Muscle of leg (tissue), 3 donors: ENCODE measurements at regions not wholly inside any gene's neighbourhood (a gene's known extent, or its start where the extent isn't known, plus 50 kb on each side); places are given as distances from the start of the nearest gene placed in this dataset.
A peak's percentile ranks its signal among the peaks of the same experiment; 100 is the strongest.

ENCODE experiments used
- DNase-seq: peaks from one replicate; pipeline ENCODE4 v3.0.0; 2013
- H3K27ac ChIP-seq: one replicate; pipeline ENCODE4 v1.5.1; 2013; ENCODE audit warnings: mild to moderate bottlenecking, low read length, control low read depth
- H3K27me3 ChIP-seq: one replicate; pipeline ENCODE4 v1.6.1; 2013; ENCODE audit warnings: low read length; ENCODE audit not compliant: control insufficient read depth, insufficient read depth
- H3K36me3 ChIP-seq: one replicate; pipeline ENCODE4 v1.6.1; 2013; ENCODE audit warnings: low read length; ENCODE audit not compliant: control insufficient read depth, insufficient read depth
- H3K4me1 ChIP-seq: one replicate; pipeline ENCODE4 v1.6.1; 2013; ENCODE audit warnings: low read length; ENCODE audit not compliant: control insufficient read depth, insufficient read depth
- H3K4me3 ChIP-seq: one replicate; pipeline ENCODE4 v1.5.1; 2013; ENCODE audit warnings: low read length, control low read depth
- H3K9me3 ChIP-seq: replicated peaks from 2 replicates; pipeline ENCODE4 v1.6.1; 2013; ENCODE audit warnings: low read depth, low read length; ENCODE audit not compliant: control insufficient read depth
- WGBS: methylation state at CpG from one replicate; pipeline ENCODE4 v1.1.5; 2013; ENCODE audit warnings: missing lambda C conversion rate; ENCODE audit not compliant: insufficient coverage; 5-methylcytosine and 5-hydroxymethylcytosine counted together

DNA sequence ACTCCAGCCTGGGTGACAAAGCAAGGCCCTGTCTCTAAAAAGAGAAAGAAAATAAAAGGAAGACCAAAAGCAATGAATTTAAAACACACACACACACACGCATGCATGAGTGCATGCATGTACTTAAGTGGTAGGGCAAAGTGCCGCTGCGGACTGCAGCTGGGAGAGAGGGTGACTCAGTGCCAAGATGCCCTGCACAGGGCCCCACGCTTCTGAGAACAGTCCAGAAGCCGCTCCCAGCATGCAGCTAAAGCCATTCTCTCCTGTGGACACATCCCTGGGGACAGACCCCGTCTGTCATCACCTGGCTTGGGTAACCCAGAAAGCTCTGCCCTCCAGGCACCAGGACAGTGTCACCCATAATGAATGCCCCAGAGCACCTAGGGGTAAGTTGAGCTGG is 61.0 kb upstream of the MYL10 start:
- no peak overlapping the region for H3K4me3 ChIP-seq
- H3K4me1 ChIP-seq, result peaks cover 20% of the 10 kb centered on the region
- 71% methylated on average over 6 of the region's 6 CpGs for WGBS
- no peaks in the 10 kb centered on the region for H3K36me3 ChIP-seq
- H3K27ac ChIP-seq, result no peak overlapping the region
- DNase-seq, result peak; percentile 36
- H3K27me3 ChIP-seq, result peaks cover 2% of the 10 kb centered on the region
- no peaks in the 10 kb centered on the region for H3K9me3 ChIP-seq

GRCh38 chr7:101691822-101692384 is 62.8 kb upstream of the MYL10 start:
- peaks cover 20% of the 10 kb centered on the region for H3K4me1 ChIP-seq
- H3K27ac ChIP-seq, result no peak overlapping the region
- H3K36me3 ChIP-seq, result no peaks in the 10 kb centered on the region
- DNase-seq, result no peak
- no peak overlapping the region for H3K4me3 ChIP-seq
- 38% methylated on average over 9 of the region's 12 CpGs for WGBS
- no peaks in the 10 kb centered on the region for H3K9me3 ChIP-seq
- H3K27me3 ChIP-seq, result peaks cover 2% of the 10 kb centered on the region

GRCh38 chr7:101693498-101694091 is 64.5 kb upstream of the MYL10 start:
- DNase-seq, result no peak
- Histone ChIP-seq H3K4me3 (no peak overlapping the region), H3K27ac (no peak overlapping the region), H3K4me1 (peaks cover 14% of the 10 kb centered on the region), H3K36me3 (no peaks in the 10 kb centered on the region), H3K27me3 (no peaks in the 10 kb centered on the region), H3K9me3 (no peaks in the 10 kb centered on the region)
- 75% methylated on average over 11 of the region's 14 CpGs for WGBS

DNA sequence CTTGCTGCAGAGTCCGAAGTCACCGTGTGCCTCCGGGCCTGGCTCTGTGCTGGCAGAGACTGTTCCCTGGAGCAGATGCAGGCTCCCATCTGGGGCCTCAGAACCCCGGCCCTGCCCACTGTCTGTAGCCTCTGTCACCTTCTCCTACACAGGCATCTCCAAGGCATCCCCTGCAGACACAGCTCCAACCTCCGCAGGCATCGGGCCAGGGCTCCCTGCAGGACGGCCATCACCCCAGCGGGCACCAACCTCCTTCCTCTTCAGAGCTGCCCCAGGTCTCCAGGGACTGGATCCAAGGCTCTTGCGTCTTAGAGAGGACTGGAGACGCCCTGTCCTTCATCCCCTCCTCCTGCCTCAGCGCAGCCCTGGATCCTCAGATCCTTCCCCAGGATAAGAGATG is 69.9 kb upstream of the MYL10 start:
- H3K27ac ChIP-seq, result no peak overlapping the region
- peaks cover 29% of the 10 kb centered on the region for H3K27me3 ChIP-seq
- H3K4me1 ChIP-seq, result no peaks in the 10 kb centered on the region
- no peak for DNase-seq
- H3K4me3 ChIP-seq, result no peak overlapping the region
- no peaks in the 10 kb centered on the region for H3K36me3 ChIP-seq
- H3K9me3 ChIP-seq, result no peaks in the 10 kb centered on the region
- 69% methylated on average over 4 of the region's 11 CpGs for WGBS

DNA sequence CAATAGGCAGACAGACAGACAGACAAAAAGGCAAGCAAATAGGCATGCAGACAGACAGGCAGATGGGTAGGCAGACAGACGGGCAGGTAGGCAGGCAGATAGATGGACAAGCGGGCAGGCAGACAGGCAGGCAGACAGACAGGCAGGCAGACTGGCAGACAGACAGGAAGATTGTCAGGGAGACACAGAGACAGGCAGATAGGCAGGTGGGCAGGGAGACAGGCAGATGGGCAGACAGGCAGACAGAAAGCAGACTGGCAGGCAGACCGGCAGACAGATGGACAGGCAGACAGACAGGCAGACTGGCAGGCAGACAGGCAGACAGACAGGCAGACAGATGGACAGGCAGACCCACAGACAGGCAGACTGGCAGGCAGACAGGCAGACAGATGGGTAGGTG is 70.3 kb upstream of the MYL10 start:
- Histone ChIP-seq H3K4me3 (no peak overlapping the region), H3K9me3 (no peaks in the 10 kb centered on the region), H3K27ac (no peak overlapping the region), H3K27me3 (peaks cover 29% of the 10 kb centered on the region), H3K4me1 (no peaks in the 10 kb centered on the region), H3K36me3 (no peaks in the 10 kb centered on the region)
- no peak for DNase-seq
- WGBS, result 72% methylated on average over 3 of the region's 3 CpGs

DNA sequence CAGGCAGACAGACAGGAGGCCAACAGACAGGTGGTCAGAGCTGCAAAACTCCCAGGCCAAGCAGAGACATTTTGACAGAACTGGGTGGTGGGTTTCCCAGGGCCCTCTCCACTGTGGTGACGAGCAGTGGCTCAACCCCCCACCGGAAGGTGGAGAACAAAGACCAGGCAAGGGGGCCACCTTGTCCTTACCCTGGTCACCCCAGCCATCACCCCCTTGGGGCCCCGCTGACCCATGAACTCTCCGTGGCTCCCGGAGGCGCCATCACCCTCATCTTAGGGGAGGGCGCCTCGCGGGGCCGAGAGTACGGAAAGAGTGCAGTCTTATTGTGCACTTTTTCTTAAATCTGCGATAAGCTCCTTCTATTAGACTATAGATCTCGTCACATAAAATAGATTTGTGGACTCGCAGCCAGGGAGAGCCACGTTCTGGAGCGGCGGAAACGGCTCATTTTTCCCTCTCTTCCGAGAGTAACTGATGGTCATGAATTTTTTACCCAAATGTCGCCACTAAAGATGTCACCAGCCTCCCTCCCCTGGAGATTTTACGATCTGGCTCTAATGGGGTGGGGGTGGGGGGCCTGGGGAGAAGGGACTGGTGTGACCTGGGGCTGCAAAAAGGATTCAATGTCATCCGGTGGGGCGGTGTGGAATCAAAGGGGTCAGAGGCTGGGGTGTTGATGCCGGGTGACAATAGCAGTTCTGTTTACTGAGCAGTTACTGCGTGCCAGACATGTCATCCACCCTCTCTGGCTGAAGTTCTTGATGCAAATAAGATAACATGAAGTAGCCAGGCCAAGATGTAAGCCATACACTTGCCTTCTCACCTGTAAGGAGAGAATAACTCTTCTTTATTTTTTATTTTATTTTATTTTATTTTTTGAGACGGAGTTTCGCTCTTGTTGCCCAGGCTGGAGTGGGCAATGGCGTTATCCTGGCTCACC is 71.1 kb upstream of the MYL10 start:
- DNase-seq, result no peak
- Histone ChIP-seq H3K9me3 (no peaks in the 10 kb centered on the region), H3K4me1 (no peaks in the 10 kb centered on the region), H3K36me3 (no peaks in the 10 kb centered on the region), H3K4me3 (no peak overlapping the region), H3K27me3 (peaks cover 29% of the 10 kb centered on the region), H3K27ac (no peak overlapping the region)
- 13% methylated on average over 11 of the region's 28 CpGs for WGBS

GRCh38 chr7:101701153-101701794 is 72.2 kb upstream of the MYL10 start:
- H3K9me3 ChIP-seq, result no peaks in the 10 kb centered on the region
- no peak overlapping the region for H3K27ac ChIP-seq
- DNase-seq, result no peak
- H3K36me3 ChIP-seq, result no peaks in the 10 kb centered on the region
- WGBS, result 88% methylated on average over 4 of the region's 13 CpGs
- no peaks in the 10 kb centered on the region for H3K4me1 ChIP-seq
- no peak overlapping the region for H3K4me3 ChIP-seq
- H3K27me3 ChIP-seq, result peaks cover 29% of the 10 kb centered on the region

- WGBS, result 46% methylated on average over 7 of the region's 13 CpGs
- H3K36me3 ChIP-seq, result no peaks in the 10 kb centered on the region
- no peaks in the 10 kb centered on the region for H3K9me3 ChIP-seq
- DNase-seq, result no peak
- H3K27ac ChIP-seq, result no peak overlapping the region
- peaks cover 37% of the 10 kb centered on the region for H3K27me3 ChIP-seq
- H3K4me1 ChIP-seq, result no peaks in the 10 kb centered on the region
- H3K4me3 ChIP-seq, result no peak overlapping the region
Measured at GRCh38 chr7:101702362-101702850, 73.3 kb upstream of the MYL10 start.

- H3K27me3 ChIP-seq, result peaks cover 28% of the 10 kb centered on the region
- no CpG with 5 or more reads among the region's 3 CpGs for WGBS
Measured at GRCh38 chr7:101705331-101705730, 76.2 kb upstream of the MYL10 start.

DNA sequence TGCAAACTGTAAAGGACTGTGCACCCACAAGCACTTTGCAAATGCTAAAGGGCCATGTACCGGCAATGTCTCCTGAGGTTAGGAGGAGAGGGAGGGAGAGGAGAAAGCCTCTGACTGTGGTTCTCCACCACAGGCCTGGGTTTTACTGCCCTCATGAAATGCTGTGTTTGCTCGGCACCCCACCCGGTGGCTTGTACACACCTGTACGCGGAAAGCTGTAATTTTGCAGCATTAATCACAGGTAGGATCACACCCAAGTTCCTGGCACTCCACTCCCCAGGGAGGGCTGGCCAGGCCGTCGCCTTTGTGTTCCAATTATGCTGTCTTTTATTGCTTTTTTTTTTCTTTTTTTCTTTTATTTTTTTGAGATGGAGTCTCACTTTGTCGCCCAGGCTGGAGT is 78.5 kb upstream of the MYL10 start:
- no peak overlapping the region for H3K27ac ChIP-seq
- peaks cover 14% of the 10 kb centered on the region for H3K27me3 ChIP-seq
- no peaks in the 10 kb centered on the region for H3K4me1 ChIP-seq
- DNase-seq, result no peak
- 82% methylated on average over 4 of the region's 8 CpGs for WGBS
- H3K9me3 ChIP-seq, result no peaks in the 10 kb centered on the region
- no peaks in the 10 kb centered on the region for H3K36me3 ChIP-seq
- no peak overlapping the region for H3K4me3 ChIP-seq

More at GRCh38 chr7:101705331-101705730, 76.2 kb upstream of the MYL10 start:
- Histone ChIP-seq H3K9me3 (no peaks in the 10 kb centered on the region), H3K4me1 (no peaks in the 10 kb centered on the region), H3K4me3 (no peak overlapping the region), H3K36me3 (no peaks in the 10 kb centered on the region), H3K27ac (no peak overlapping the region)
- no peak for DNase-seq
